ENCODE measurements at regions not wholly inside any gene's neighbourhood (a gene's known extent, or its start where the extent isn't known, plus 50 kb on each side); places are given as distances from the start of the nearest gene placed in this dataset.

- Histone ChIP-seq H3K9me3 (no peaks in the 10 kb centered on the region), H3K36me3 (ENCODE audit: control insufficient read depth in 2 of 2, extremely low read depth in 1 of 2, insufficient read depth in 1 of 2, low read length in 1 of 2) (no peaks in the 10 kb centered on the region), H3K27ac (ENCODE audit: low read length) (no peak overlapping the region), H3K27me3 (replicated peaks in 1 of 2; ENCODE audit: control insufficient read depth in 2 of 2, extremely low read depth in 1 of 2, insufficient read depth in 2 of 2, low read length in 1 of 2) (no peaks in the 10 kb centered on the region), H3K4me3 (ENCODE audit: control insufficient read depth in 1 of 2, extremely low read depth in 1 of 2, low read length in 1 of 2) (no peak overlapping the region), H3K4me1 (ENCODE audit: control insufficient read depth in 1 of 2, extremely low read depth in 1 of 2, insufficient read depth in 2 of 2, low read length in 2 of 2) (no peaks in the 10 kb centered on the region)
- DNase-seq (no peak), ATAC-seq (replicated peaks in 1 of 4) (no peak)
- Mint-ChIP-seq H3K4me3 (no peak overlapping the region), H3K27me3 (no peaks in the 10 kb centered on the region), H3K9me3 (no peaks in the 10 kb centered on the region), H3K4me1 (no peaks in the 10 kb centered on the region), H3K27ac (no peak overlapping the region), H3K36me3 (no peaks in the 10 kb centered on the region)
- WGBS (ENCODE audit: insufficient coverage): no CpG with 5 or more reads among the region's 2 CpGs
- ChIA-PET CTCF (no interaction called here), POLR2A (no interaction called here)
Measured at GRCh38 chr3:67201026-67201425, 202.9 kb downstream of the KBTBD8 start.

- Histone ChIP-seq H3K4me1 (ENCODE audit: control insufficient read depth in 1 of 2, extremely low read depth in 1 of 2, insufficient read depth in 2 of 2, low read length in 2 of 2) (no peaks in the 10 kb centered on the region), H3K27me3 (replicated peaks in 1 of 2; ENCODE audit: control insufficient read depth in 2 of 2, extremely low read depth in 1 of 2, insufficient read depth in 2 of 2, low read length in 1 of 2) (no peaks in the 10 kb centered on the region), H3K36me3 (ENCODE audit: control insufficient read depth in 2 of 2, extremely low read depth in 1 of 2, insufficient read depth in 1 of 2, low read length in 1 of 2) (no peaks in the 10 kb centered on the region), H3K4me3 (ENCODE audit: control insufficient read depth in 1 of 2, extremely low read depth in 1 of 2, low read length in 1 of 2) (no peak overlapping the region), H3K27ac (ENCODE audit: low read length) (no peak overlapping the region), H3K9me3 (no peaks in the 10 kb centered on the region)
- no peaks in the 10 kb centered on the region for H3K4me1 Mint-ChIP-seq
- ATAC-seq (replicated peaks in 1 of 4) (no peak), DNase-seq (no peak)
- H3K36me3 Mint-ChIP-seq: no peaks in the 10 kb centered on the region
- no peak overlapping the region for H3K27ac Mint-ChIP-seq
- no peak overlapping the region for H3K4me3 Mint-ChIP-seq
- WGBS (ENCODE audit: insufficient coverage): no CpG with 5 or more reads among the region's 3 CpGs
- ChIA-PET POLR2A (no interaction called here), CTCF (no interaction called here)
- no peaks in the 10 kb centered on the region for H3K9me3 Mint-ChIP-seq
- H3K27me3 Mint-ChIP-seq: no peaks in the 10 kb centered on the region
Measured at GRCh38 chr3:67202053-67202452, 203.9 kb downstream of the KBTBD8 start.

- POLR2A ChIA-PET: no interaction called here
- Histone ChIP-seq H3K36me3 (ENCODE audit: control insufficient read depth in 2 of 2, extremely low read depth in 1 of 2, insufficient read depth in 1 of 2, low read length in 1 of 2) (no peaks in the 10 kb centered on the region), H3K4me1 (ENCODE audit: control insufficient read depth in 1 of 2, extremely low read depth in 1 of 2, insufficient read depth in 2 of 2, low read length in 2 of 2) (no peaks in the 10 kb centered on the region), H3K4me3 (ENCODE audit: control insufficient read depth in 1 of 2, extremely low read depth in 1 of 2, low read length in 1 of 2) (no peak overlapping the region), H3K27me3 (replicated peaks in 1 of 2; ENCODE audit: control insufficient read depth in 2 of 2, extremely low read depth in 1 of 2, insufficient read depth in 2 of 2, low read length in 1 of 2) (no peaks in the 10 kb centered on the region), H3K27ac (ENCODE audit: low read length) (no peak overlapping the region), H3K9me3 (no peaks in the 10 kb centered on the region)
- no peak for DNase-seq
- CTCF ChIA-PET: no interaction called here
- no peak for ATAC-seq (replicated peaks in 1 of 4)
- no peak overlapping the region for H3K27ac Mint-ChIP-seq
- no peaks in the 10 kb centered on the region for H3K4me1 Mint-ChIP-seq
- no peaks in the 10 kb centered on the region for H3K27me3 Mint-ChIP-seq
- no peaks in the 10 kb centered on the region for H3K9me3 Mint-ChIP-seq
- WGBS (ENCODE audit: insufficient coverage): no CpG with 5 or more reads among the region's 4 CpGs
- H3K4me3 Mint-ChIP-seq: no peak overlapping the region
- H3K36me3 Mint-ChIP-seq: no peaks in the 10 kb centered on the region
Measured at GRCh38 chr3:67204951-67205350, 206.8 kb downstream of the KBTBD8 start.

GRCh38 chr3:67215690-67216089 lies 217.6 kb downstream of the KBTBD8 start:
- Mint-ChIP-seq H3K4me3 (no peak overlapping the region), H3K9me3 (peaks cover 0 to 4% (median 0%) of the 10 kb centered on the region in 3 donors), H3K36me3 (no peaks in the 10 kb centered on the region), H3K27me3 (peaks cover 0 to 5% of the 10 kb centered on the region in 2 donors), H3K27ac (no peak overlapping the region), H3K4me1 (no peaks in the 10 kb centered on the region)
- Histone ChIP-seq H3K27ac (ENCODE audit: low read length) (no peak overlapping the region), H3K4me3 (ENCODE audit: control insufficient read depth in 1 of 2, extremely low read depth in 1 of 2, low read length in 1 of 2) (no peak overlapping the region), H3K4me1 (ENCODE audit: control insufficient read depth in 1 of 2, extremely low read depth in 1 of 2, insufficient read depth in 2 of 2, low read length in 2 of 2) (no peaks in the 10 kb centered on the region), H3K9me3 (no peaks in the 10 kb centered on the region), H3K36me3 (ENCODE audit: control insufficient read depth in 2 of 2, extremely low read depth in 1 of 2, insufficient read depth in 1 of 2, low read length in 1 of 2) (no peaks in the 10 kb centered on the region), H3K27me3 (replicated peaks in 1 of 2; ENCODE audit: control insufficient read depth in 2 of 2, extremely low read depth in 1 of 2, insufficient read depth in 2 of 2, low read length in 1 of 2) (no peaks in the 10 kb centered on the region)
- ChIA-PET CTCF (no interaction called here), POLR2A (no interaction called here)
- DNase-seq (no peak), ATAC-seq (replicated peaks in 1 of 4) (no peak)

GRCh38 chr3:67227030-67227429 lies 228.9 kb downstream of the KBTBD8 start:
- H3K4me1 Mint-ChIP-seq: no peaks in the 10 kb centered on the region
- ATAC-seq (replicated peaks in 1 of 4) (no peak), DNase-seq (no peak)
- Histone ChIP-seq H3K27me3 (replicated peaks in 1 of 2; ENCODE audit: control insufficient read depth in 2 of 2, extremely low read depth in 1 of 2, insufficient read depth in 2 of 2, low read length in 1 of 2) (no peaks in the 10 kb centered on the region), H3K4me3 (ENCODE audit: control insufficient read depth in 1 of 2, extremely low read depth in 1 of 2, low read length in 1 of 2) (no peak overlapping the region), H3K9me3 (no peaks in the 10 kb centered on the region), H3K27ac (ENCODE audit: low read length) (no peak overlapping the region), H3K4me1 (ENCODE audit: control insufficient read depth in 1 of 2, extremely low read depth in 1 of 2, insufficient read depth in 2 of 2, low read length in 2 of 2) (no peaks in the 10 kb centered on the region), H3K36me3 (ENCODE audit: control insufficient read depth in 2 of 2, extremely low read depth in 1 of 2, insufficient read depth in 1 of 2, low read length in 1 of 2) (no peaks in the 10 kb centered on the region)
- no peak overlapping the region for H3K4me3 Mint-ChIP-seq
- no peaks in the 10 kb centered on the region for H3K27me3 Mint-ChIP-seq
- H3K9me3 Mint-ChIP-seq: no peaks in the 10 kb centered on the region
- ChIA-PET POLR2A (no interaction called here), CTCF (no interaction called here)
- no CpG with 5 or more reads among the region's 1 CpG for whole genome bisulfite sequencing (ENCODE audit: insufficient coverage)
- H3K27ac Mint-ChIP-seq: no peak overlapping the region
- no peaks in the 10 kb centered on the region for H3K36me3 Mint-ChIP-seq

GRCh38 chr3:67228136-67228535 lies 230.0 kb downstream of the KBTBD8 start:
- Histone ChIP-seq H3K27ac (ENCODE audit: low read length) (no peak overlapping the region), H3K4me3 (ENCODE audit: control insufficient read depth in 1 of 2, extremely low read depth in 1 of 2, low read length in 1 of 2) (no peak overlapping the region), H3K4me1 (ENCODE audit: control insufficient read depth in 1 of 2, extremely low read depth in 1 of 2, insufficient read depth in 2 of 2, low read length in 2 of 2) (no peaks in the 10 kb centered on the region), H3K9me3 (no peaks in the 10 kb centered on the region), H3K36me3 (ENCODE audit: control insufficient read depth in 2 of 2, extremely low read depth in 1 of 2, insufficient read depth in 1 of 2, low read length in 1 of 2) (no peaks in the 10 kb centered on the region), H3K27me3 (replicated peaks in 1 of 2; ENCODE audit: control insufficient read depth in 2 of 2, extremely low read depth in 1 of 2, insufficient read depth in 2 of 2, low read length in 1 of 2) (no peaks in the 10 kb centered on the region)
- CTCF ChIA-PET: no interaction called here
- DNase-seq (no peak), ATAC-seq (replicated peaks in 1 of 4) (no peak)
- H3K9me3 Mint-ChIP-seq: no peaks in the 10 kb centered on the region
- no peak overlapping the region for H3K4me3 Mint-ChIP-seq
- no peaks in the 10 kb centered on the region for H3K4me1 Mint-ChIP-seq
- no peaks in the 10 kb centered on the region for H3K36me3 Mint-ChIP-seq
- H3K27me3 Mint-ChIP-seq: no peaks in the 10 kb centered on the region
- POLR2A ChIA-PET: no interaction called here
- no peak overlapping the region for H3K27ac Mint-ChIP-seq
- 93% methylated on average over 4 of the region's 8 CpGs for WGBS (ENCODE audit: insufficient coverage)

GRCh38 chr3:67232642-67233041 lies 234.5 kb downstream of the KBTBD8 start:
- H3K4me1 Mint-ChIP-seq: no peaks in the 10 kb centered on the region
- no peak overlapping the region for H3K4me3 Mint-ChIP-seq
- peaks cover 0 to 3% of the 10 kb centered on the region in 2 donors for H3K27me3 Mint-ChIP-seq
- no peak for DNase-seq
- H3K9me3 Mint-ChIP-seq: peaks cover 0 to 4% (median 0%) of the 10 kb centered on the region in 3 donors
- no peak overlapping the region for H3K27ac Mint-ChIP-seq
- Histone ChIP-seq H3K4me3 (ENCODE audit: control insufficient read depth in 1 of 2, extremely low read depth in 1 of 2, low read length in 1 of 2) (no peak overlapping the region), H3K27me3 (replicated peaks in 1 of 2; ENCODE audit: control insufficient read depth in 2 of 2, extremely low read depth in 1 of 2, insufficient read depth in 2 of 2, low read length in 1 of 2) (no peaks in the 10 kb centered on the region), H3K27ac (ENCODE audit: low read length) (no peak overlapping the region), H3K36me3 (ENCODE audit: control insufficient read depth in 2 of 2, extremely low read depth in 1 of 2, insufficient read depth in 1 of 2, low read length in 1 of 2) (no peaks in the 10 kb centered on the region), H3K4me1 (ENCODE audit: control insufficient read depth in 1 of 2, extremely low read depth in 1 of 2, insufficient read depth in 2 of 2, low read length in 2 of 2) (no peaks in the 10 kb centered on the region), H3K9me3 (no peaks in the 10 kb centered on the region)
- POLR2A ChIA-PET: no interaction called here
- H3K36me3 Mint-ChIP-seq: no peaks in the 10 kb centered on the region
- no peak for ATAC-seq (replicated peaks in 1 of 4)
- 80% methylated on average over 1 of the region's 3 CpGs for WGBS (ENCODE audit: insufficient coverage)
- CTCF ChIA-PET: no interaction called here

All from T-cell (primary cell).